ENCODE measurements at regions not wholly inside any gene's neighbourhood (a gene's known extent, or its start where the extent isn't known, plus 50 kb on each side); places are given as distances from the start of the nearest gene placed in this dataset.

- DNase-seq, result no peak
- BruUV-seq (replicated peaks), result no TSS peak
- H3K4me1 Mint-ChIP-seq (ENCODE audit: low read depth, unreplicated experiment), result peaks cover 5% of the 10 kb centered on the region
- H3K36me3 Mint-ChIP-seq (ENCODE audit: insufficient read depth, unreplicated experiment), result no peaks in the 10 kb centered on the region
- H3K4me3 Mint-ChIP-seq (ENCODE audit: low read depth, unreplicated experiment), result no peak overlapping the region
- H3K9me3 Mint-ChIP-seq (ENCODE audit: low read depth, unreplicated experiment), result no peaks in the 10 kb centered on the region
- CTCF ChIA-PET, result no interaction called here
- H3K27ac Mint-ChIP-seq (ENCODE audit: unreplicated experiment), result no peak overlapping the region
- H3K27me3 Mint-ChIP-seq (ENCODE audit: unreplicated experiment), result no peaks in the 10 kb centered on the region
- no peak for TF ChIP-seq CTCF (IDR thresholded peaks at IDR 0.05; ENCODE audit: unreplicated experiment)
- intact Hi-C loops (cut with micrococcal nuclease; ENCODE audit: unreplicated experiment), result no loop called here
These were observed 460.8 kb upstream of the CHST9 start for GRCh38 chr18:27645929-27646328.

- no peak overlapping the region for H3K4me3 Mint-ChIP-seq (ENCODE audit: low read depth, unreplicated experiment)
- no peaks in the 10 kb centered on the region for H3K27me3 Mint-ChIP-seq (ENCODE audit: unreplicated experiment)
- no peaks in the 10 kb centered on the region for H3K4me1 Mint-ChIP-seq (ENCODE audit: low read depth, unreplicated experiment)
- no TSS peak for BruUV-seq (replicated peaks)
- intact Hi-C loops (cut with micrococcal nuclease; ENCODE audit: unreplicated experiment), result no loop called here
- CTCF ChIA-PET, result no interaction called here
- no peak for DNase-seq
- no peak overlapping the region for H3K27ac Mint-ChIP-seq (ENCODE audit: unreplicated experiment)
- no peaks in the 10 kb centered on the region for H3K36me3 Mint-ChIP-seq (ENCODE audit: insufficient read depth, unreplicated experiment)
- no peak for TF ChIP-seq CTCF (IDR thresholded peaks at IDR 0.05; ENCODE audit: unreplicated experiment)
- H3K9me3 Mint-ChIP-seq (ENCODE audit: low read depth, unreplicated experiment), result no peaks in the 10 kb centered on the region
These were observed 451.5 kb upstream of the CHST9 start for GRCh38 chr18:27636576-27637085.

GRCh38 chr18:27632706-27633105 is 447.6 kb upstream of the CHST9 start:
- H3K27me3 Mint-ChIP-seq (ENCODE audit: unreplicated experiment), result no peaks in the 10 kb centered on the region
- no peaks in the 10 kb centered on the region for H3K36me3 Mint-ChIP-seq (ENCODE audit: insufficient read depth, unreplicated experiment)
- no TSS peak for BruUV-seq (replicated peaks)
- H3K27ac Mint-ChIP-seq (ENCODE audit: unreplicated experiment), result no peak overlapping the region
- no peaks in the 10 kb centered on the region for H3K4me1 Mint-ChIP-seq (ENCODE audit: low read depth, unreplicated experiment)
- no peak for TF ChIP-seq CTCF (IDR thresholded peaks at IDR 0.05; ENCODE audit: unreplicated experiment)
- DNase-seq, result no peak
- H3K9me3 Mint-ChIP-seq (ENCODE audit: low read depth, unreplicated experiment), result no peaks in the 10 kb centered on the region
- no peak overlapping the region for H3K4me3 Mint-ChIP-seq (ENCODE audit: low read depth, unreplicated experiment)
- intact Hi-C loops (cut with micrococcal nuclease; ENCODE audit: unreplicated experiment), result no loop called here
- CTCF ChIA-PET, result interaction anchor here (0.6 kb wide), 1 partner anchor 102 kb away, joined by 3 read pairs; no protein-coding TSS in a partner anchor

GRCh38 chr18:27627927-27628326 is 442.8 kb upstream of the CHST9 start:
- Mint-ChIP-seq H3K4me3 (ENCODE audit: low read depth, unreplicated experiment) (no peak overlapping the region), H3K9me3 (ENCODE audit: low read depth, unreplicated experiment) (no peaks in the 10 kb centered on the region), H3K4me1 (ENCODE audit: low read depth, unreplicated experiment) (no peaks in the 10 kb centered on the region), H3K36me3 (ENCODE audit: insufficient read depth, unreplicated experiment) (no peaks in the 10 kb centered on the region), H3K27me3 (ENCODE audit: unreplicated experiment) (no peaks in the 10 kb centered on the region), H3K27ac (ENCODE audit: unreplicated experiment) (no peak overlapping the region)
- TF ChIP-seq CTCF (IDR thresholded peaks at IDR 0.05; ENCODE audit: unreplicated experiment), result no peak
- CTCF ChIA-PET, result no interaction called here
- no TSS peak for BruUV-seq (replicated peaks)
- intact Hi-C loops (cut with micrococcal nuclease; ENCODE audit: unreplicated experiment), result no loop called here
- DNase-seq, result no peak

Measured in Calu3 (cell line).